Nucleus accumbens (tissue), 56 donors: ENCODE measurements at regions not wholly inside any gene's neighbourhood (a gene's known extent, or its start where the extent isn't known, plus 50 kb on each side); places are given as distances from the start of the nearest gene placed in this dataset.
"Not testable (repeated sequence)": the region's sequence is repeated elsewhere in the genome, so short reads cannot be mapped to it uniquely, and the experiment has no call there.

Experiments
- DNase-seq, 56 donors: peaks; one replicate each; lab custom pipeline; 2025; lab: John Stamatoyannopoulos, UW

DNA sequence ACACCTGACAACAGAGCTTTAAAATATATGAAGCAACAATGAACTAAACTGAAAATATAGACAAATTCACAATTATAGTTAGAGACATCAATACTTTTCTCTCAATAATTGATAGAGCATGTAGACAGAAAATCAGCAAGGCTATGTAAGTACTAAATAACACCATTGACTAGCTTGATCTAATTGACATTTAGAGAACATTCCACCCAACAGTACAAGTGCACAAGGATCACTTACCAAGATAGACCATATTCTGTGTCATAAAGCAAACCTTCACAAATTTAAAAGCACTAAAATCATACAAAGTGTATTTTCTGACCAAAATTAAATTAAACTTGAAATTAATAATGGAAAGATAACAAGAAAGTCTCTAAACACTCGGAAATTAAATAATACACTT, 562.5 kb downstream of the INSC start:
- no peak for DNase-seq

DNA sequence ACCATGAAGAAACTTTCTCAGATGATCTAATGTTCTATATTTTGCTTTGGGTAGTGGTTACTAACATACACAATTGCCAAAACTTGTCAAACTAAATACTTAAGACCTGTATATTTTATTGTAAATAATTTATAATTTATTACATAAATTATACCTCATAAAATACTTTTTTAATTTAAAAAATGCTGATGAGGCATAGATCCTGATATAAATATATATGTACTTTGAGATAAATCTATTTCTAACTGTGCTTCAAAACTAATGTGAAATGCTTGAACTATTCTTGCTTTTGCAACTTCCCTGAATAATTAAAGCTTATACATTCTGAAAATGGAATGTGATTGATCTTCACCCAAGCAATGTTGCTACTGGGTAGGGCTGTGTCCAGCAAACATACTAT, 568.8 kb downstream of the INSC start:
- no peak for DNase-seq

GRCh38 chr11:15685306-15685705, 570.6 kb downstream of the INSC start:
- DNase-seq, result no peak

- DNase-seq, result not testable (repeated sequence)
These were observed 571.5 kb downstream of the INSC start for GRCh38 chr11:15686259-15686658.

DNA sequence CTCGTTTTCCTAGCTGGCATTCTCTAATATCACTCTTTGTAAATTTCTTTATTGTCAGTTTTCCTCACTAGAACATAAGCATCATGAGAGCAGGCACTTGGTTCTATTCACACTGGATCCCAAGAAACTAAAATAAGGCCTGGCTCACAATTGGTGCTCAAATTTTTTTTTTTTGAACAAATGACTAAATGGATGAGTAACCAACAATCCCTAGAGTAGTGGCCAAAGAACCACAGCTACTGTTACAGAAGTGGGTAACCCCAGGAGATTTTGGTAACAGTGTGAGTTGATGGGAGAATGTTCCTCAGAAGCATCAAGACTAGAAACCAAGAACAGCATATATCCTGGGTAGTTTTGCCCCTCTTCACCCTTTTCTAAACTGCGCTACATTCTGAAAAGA, 572.6 kb downstream of the INSC start:
- no peak for DNase-seq

DNA sequence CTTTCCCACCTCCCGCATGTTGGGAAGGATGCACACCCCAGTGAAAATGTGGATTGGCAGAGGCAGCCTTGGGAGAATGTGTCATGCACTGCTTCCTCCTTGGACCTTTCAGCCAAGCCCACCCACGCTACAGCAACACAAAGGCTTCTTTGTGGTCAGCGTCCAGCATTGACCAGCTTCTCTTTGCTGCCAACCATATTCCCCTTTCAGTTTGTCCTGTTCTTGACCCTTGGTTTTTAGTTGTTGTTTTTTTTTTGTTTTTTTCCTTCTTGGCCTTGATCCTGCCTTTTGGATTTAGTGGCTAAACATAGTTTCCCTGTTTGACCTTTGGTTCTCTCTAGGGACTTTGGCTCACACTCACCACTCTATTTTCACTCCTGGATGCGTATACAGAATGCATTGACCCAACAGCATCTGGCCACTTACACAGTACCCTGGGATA, 573.6 kb downstream of the INSC start:
- DNase-seq, result peak in 21 of 56 donors; percentile 1 to 49 (median 21)

DNA sequence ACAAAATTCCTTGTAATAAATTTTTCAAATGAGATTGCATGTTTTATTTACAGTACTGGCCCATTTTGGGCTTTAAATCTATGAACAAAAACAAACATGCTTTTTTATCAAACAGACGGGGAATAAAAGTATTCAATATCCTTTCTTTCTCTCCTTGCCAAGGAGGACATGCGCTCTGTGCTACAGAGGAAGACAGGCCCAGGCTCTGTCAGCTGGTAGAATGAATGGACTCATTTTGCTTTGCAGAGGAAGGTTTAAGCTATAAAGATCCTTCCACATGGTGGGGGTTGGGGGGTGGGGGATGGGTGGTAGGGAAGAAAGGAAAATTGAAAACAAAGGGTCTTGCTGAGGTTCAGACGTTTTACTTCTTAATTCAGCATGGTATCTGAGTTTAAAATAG, 575.6 kb downstream of the INSC start:
- peak in 2 of 56 donors; percentile 2 for DNase-seq

GRCh38 chr11:15692739-15693138, 578.0 kb downstream of the INSC start:
- no peak for DNase-seq

DNA sequence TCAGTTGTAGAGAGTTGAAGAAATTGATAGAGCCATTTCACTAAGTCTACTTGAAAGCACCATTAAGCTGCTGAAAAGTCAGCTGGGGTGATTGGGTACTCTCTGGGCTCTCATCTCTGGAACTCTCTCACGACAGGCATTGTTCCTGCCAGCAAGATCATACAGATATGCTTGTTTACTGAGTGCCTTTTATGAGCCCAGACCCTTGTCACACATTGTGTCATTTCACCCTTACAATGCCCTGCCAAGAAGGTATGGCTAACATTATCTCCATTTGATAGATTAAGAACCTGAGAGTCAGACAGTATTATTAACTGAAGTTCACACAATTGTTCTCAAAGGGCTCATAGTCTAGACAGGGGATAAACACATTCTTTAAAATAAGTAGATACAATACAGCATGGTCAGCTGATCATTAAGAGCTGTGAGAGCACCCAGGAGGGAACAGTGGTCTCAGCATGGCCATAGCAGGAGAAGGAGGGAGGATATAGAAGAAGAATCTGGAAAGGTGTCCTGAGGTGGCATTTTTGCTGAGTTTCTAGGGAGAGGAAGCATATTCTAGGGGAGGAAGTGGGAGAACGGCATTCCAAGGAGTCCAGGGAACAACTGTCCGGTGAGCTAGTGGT, 580.5 kb downstream of the INSC start:
- DNase-seq, result no peak

- no peak for DNase-seq
These were observed 581.3 kb downstream of the INSC start for GRCh38 chr11:15696069-15696468.

DNA sequence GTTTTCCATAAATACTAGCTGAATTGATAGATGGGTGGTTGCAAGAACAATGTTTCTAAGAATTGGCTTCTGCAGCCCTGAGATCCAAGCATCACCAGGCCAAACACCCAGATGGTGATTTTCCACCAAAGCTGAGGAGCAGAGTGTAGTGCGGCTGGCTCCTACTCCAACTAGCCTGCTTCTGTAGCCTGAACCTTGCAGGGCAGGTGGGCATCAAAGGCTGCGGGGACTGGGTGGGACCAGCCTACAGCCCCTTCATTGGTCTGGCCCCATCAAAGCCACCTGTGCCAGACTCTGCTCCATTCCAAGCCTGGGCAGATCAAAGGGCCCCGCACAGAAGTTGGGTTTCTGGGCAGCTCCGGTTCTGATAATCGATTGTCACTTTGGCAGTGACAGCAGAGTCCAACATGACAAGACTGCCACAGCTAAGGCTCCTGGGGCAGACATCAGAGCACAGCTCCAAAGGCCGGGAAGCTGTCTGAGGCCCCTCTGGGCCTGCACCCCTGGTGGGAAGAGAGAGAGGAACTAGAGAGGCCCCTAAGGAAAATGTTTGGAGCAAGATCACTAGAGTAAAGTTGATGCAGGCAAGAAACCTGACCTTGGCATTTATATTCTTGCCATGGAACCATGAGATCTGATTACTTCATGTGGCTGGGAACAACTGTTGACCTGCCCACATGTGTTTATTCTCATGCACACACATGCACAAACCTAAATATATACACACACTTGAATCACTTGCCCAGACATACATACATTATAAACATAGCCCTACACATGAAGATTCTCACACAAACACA, 582.9 kb downstream of the INSC start:
- DNase-seq, result no peak

DNA sequence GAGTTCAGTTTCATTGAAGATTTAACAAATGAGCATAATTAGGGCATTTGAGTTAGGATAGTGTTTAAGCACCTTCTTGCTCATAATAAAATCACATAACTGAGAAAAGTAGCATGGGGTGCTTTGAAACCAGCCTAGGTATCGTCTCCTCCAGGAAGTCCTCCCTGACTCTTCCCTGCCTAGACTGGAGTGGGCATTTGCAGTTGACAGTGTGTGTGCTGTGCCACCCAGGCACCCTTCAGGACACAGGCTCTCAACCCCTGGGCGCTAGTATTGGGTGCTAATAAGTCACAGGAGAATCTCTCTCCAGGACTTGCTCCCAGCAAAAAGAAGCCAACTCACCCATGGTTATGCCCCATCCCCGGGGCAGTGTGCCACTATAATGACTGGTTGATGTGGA, 584.1 kb downstream of the INSC start:
- DNase-seq, result no peak

DNA sequence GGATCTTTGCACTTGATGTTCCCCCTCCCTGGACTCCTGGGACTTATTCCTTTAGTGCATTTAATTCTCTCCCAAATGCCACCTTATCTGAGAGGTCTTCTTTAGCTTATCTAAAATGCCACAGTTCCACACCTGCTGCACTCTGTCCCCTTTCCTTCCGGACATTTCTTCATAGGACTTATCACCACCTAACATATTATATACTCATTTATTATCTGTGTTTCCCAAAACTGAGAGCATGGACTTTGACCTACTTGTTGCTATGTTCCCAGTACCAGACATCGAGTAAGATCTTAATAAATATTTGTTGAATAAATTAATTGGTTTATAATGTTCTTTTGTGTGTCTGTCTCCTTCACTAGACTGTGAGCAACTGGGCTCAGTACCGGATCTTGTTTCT, 585.3 kb downstream of the INSC start:
- no peak for DNase-seq

GRCh38 chr11:15700456-15700855, 585.7 kb downstream of the INSC start:
- no peak for DNase-seq

DNA sequence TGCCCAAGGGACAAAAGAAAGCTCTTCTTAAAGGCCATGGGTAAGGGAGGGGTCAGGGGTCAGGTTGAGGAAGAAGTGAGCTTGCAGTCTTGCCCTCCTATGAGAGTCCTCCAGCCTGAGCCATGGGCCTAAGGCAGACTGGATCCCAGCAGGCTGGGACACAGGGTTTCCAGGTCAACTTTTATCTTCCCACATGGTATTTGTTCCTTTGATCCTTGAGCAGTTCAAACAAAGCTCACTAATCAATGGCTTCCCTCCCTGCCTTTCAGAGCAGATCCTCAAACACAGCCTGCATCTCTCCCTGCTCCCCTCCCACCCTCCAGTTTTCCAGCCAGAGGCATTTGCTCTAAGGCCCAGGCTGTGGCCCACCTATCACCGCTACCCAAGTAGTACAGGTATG, 589.3 kb downstream of the INSC start:
- DNase-seq, result no peak

- DNase-seq, result no peak
These were observed 589.8 kb downstream of the INSC start for GRCh38 chr11:15704556-15704955.

DNA sequence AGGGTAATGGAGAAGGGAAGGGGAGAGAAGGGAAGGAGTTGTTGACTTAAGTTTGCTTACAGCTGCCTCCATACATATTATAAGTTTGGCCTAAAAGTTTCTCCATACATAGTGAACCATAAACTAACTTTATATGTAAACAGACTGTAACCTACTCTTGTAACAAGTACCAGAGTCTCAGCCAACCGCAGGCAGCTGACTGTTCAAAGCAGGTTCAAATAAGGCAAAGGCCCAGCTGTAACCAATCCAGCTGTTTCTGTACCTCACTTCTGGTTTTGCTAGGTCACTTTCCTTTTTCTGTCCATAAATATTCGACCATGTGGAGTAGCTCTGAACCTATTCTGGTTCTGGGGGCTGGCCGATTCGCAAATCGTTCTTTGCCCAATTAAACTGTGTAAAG, 591.2 kb downstream of the INSC start:
- no peak for DNase-seq

DNA sequence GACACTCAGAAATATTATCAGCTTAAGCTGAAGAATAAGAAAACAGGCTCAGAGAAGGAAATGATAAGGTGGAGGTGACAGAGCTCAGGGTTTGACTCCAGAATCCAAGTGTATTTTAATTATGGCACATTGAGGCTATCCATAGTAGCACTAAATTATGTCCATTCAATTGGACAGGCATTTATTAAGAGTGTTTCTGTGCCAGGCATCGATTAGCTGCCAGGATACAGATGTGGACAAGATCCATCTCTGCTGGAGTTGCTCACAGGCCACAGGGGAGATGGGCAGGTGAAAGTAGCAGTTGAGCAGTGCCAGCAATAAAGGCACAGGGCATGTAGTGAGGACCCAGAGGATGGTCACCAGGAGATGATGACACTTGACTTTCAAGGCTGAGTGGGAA, 592.5 kb downstream of the INSC start:
- DNase-seq, result no peak

DNA sequence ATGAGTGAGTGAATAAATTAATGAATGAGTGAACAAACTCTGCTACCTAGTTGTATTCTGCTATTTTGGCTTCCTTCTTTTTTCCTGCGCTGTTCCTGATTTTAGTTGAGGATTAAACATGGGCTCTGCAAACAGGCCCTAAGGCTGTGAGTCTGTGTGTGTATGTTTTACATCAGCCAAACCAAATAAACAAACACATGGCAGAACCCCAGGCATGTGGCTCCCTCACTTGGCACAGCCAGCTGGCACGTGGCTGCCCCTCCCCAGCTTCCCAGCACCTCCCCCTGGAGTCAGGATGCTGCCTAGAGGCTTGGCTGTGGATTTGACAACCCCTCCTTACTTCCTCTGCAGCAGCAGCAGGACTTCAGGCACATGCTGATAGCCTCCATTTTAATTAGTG, 593.2 kb downstream of the INSC start:
- peak in 22 of 56 donors; percentile 1 to 52 (median 8) for DNase-seq

DNA sequence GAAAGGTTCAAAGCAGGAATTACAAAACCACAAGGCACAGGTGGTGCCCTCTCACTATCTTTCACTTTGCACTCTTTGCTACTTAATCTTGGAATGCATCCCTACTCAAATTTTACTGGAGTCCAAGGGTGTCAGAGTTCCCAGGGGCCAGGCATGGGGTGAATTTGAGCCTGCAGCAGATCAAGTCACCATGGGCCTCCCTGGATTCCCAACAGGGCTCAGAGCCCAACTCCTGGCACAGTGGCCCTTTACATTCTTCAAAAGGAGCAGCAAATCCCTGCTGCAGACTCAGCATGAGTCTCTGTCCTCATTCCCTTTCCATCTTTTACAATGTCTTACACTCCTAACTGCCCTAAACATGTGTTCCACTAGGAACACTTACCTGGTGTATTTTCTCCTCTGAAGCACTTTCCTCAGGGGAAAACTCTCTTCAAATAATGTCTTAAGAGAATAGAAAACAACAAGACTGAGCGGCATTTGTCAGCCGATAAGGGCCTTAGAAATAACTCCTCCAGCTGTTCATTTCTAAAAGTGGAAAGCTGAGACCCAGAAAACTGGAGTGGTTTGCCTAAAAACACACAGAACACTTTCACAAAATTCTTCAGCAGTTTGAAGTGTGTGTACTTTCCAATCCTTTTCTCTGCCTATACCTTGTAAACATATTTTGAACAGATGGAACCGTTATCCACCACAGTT, 596.0 kb downstream of the INSC start:
- DNase-seq, result no peak

DNA sequence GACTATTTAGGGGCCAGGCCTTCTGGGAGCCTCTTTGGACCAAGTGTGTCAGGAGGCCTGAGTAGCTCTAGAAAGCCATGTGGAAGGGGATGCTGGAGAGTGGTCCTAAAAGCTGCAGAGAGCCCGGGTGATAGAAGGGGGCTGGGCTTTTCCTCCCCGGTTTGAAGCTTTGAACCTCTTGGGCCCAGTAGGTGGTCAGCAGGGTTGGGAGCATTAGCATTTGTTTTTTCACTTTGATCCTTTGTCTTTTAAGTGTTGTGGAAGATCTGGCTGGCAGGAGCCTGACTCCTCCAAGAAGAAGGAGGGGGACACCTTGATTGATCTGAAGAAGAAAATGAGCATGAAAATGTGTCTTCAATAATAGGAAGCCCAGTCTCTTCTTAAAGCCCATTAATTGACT, 596.6 kb downstream of the INSC start:
- DNase-seq, result no peak
